SHP77 treated with DMSO at 0.1 percent for 48 hours (cell line): ENCODE measurements at regions not wholly inside any gene's neighbourhood (a gene's known extent, or its start where the extent isn't known, plus 50 kb on each side); places are given as distances from the start of the nearest gene placed in this dataset.
"Not testable (repeated sequence)": the region's sequence is repeated elsewhere in the genome, so short reads cannot be mapped to it uniquely, and the experiment has no call there.

ENCODE experiments used
- DNase-seq: peaks from one replicate; lab custom pipeline; 2025; lab: John Stamatoyannopoulos, UW

- no peak for DNase-seq
These were observed 240.4 kb upstream of the RREB1 start for GRCh38 chr6:6867404-6867799.

GRCh38 chr6:6869094-6869493 is 238.7 kb upstream of the RREB1 start:
- DNase-seq, result no peak

GRCh38 chr6:6870921-6871320 is 236.8 kb upstream of the RREB1 start:
- DNase-seq, result no peak

GRCh38 chr6:6872459-6873344 is 235.1 kb upstream of the RREB1 start:
- no peak for DNase-seq

GRCh38 chr6:6873778-6874177 is 234.0 kb upstream of the RREB1 start:
- DNase-seq, result no peak

- DNase-seq, result no peak
These were observed 231.8 kb upstream of the RREB1 start for GRCh38 chr6:6875818-6876470.

- DNase-seq, result not testable (repeated sequence)
These were observed 230.0 kb upstream of the RREB1 start for GRCh38 chr6:6877792-6878191.

- DNase-seq, result peak; percentile 7
These were observed 228.7 kb upstream of the RREB1 start for GRCh38 chr6:6878887-6879585.

GRCh38 chr6:6879586-6879974 is 228.2 kb upstream of the RREB1 start:
- not testable (repeated sequence) for DNase-seq

- no peak for DNase-seq
These were observed 226.9 kb upstream of the RREB1 start for GRCh38 chr6:6880745-6881437.

- no peak for DNase-seq
These were observed 226.1 kb upstream of the RREB1 start for GRCh38 chr6:6881438-6882225.

- no peak for DNase-seq
These were observed 225.2 kb upstream of the RREB1 start for GRCh38 chr6:6882592-6882991.

GRCh38 chr6:6883011-6883410 is 224.8 kb upstream of the RREB1 start:
- DNase-seq, result no peak

GRCh38 chr6:6884193-6884627 is 223.6 kb upstream of the RREB1 start:
- no peak for DNase-seq

- DNase-seq, result no peak
These were observed 222.8 kb upstream of the RREB1 start for GRCh38 chr6:6884916-6885315.

GRCh38 chr6:6885521-6886170 is 222.1 kb upstream of the RREB1 start:
- peak; percentile 81 for DNase-seq

- DNase-seq, result no peak
These were observed 221.4 kb upstream of the RREB1 start for GRCh38 chr6:6886171-6886885.

- peak; percentile 12 for DNase-seq
These were observed 220.9 kb upstream of the RREB1 start for GRCh38 chr6:6886886-6887285.

- DNase-seq, result no peak
These were observed 218.2 kb upstream of the RREB1 start for GRCh38 chr6:6889601-6890000.

- DNase-seq, result no peak
These were observed 217.3 kb upstream of the RREB1 start for GRCh38 chr6:6890400-6890858.
